Kidney glomerular epithelial cell (primary cell): ENCODE measurements at regions not wholly inside any gene's neighbourhood (a gene's known extent, or its start where the extent isn't known, plus 50 kb on each side); places are given as distances from the start of the nearest gene placed in this dataset.
A peak's percentile ranks its signal among the peaks of the same experiment; 100 is the strongest.

Experiments
- DNase-seq: peaks from one replicate; lab custom pipeline; 2025; lab: John Stamatoyannopoulos, UW

DNA sequence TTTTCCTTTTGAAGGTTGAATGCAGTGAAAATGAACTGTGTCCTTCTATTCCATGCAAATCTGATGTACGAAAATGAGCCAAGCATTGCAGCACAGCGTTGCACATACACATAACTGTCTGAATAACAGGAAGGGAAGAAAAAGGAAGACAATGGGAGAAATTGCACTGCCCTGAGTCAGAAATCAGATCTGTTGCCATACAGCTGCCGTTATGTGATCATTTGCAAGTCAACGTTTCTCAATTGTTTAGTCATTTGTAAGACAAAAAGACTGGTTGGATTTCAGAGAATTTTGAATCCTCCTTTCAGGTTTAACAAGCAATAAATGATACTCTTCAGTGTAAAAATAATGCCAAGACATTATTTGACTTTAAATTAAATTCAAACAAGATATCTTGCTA lies 284.1 kb downstream of the DSEL start:
- DNase-seq: no peak

DNA sequence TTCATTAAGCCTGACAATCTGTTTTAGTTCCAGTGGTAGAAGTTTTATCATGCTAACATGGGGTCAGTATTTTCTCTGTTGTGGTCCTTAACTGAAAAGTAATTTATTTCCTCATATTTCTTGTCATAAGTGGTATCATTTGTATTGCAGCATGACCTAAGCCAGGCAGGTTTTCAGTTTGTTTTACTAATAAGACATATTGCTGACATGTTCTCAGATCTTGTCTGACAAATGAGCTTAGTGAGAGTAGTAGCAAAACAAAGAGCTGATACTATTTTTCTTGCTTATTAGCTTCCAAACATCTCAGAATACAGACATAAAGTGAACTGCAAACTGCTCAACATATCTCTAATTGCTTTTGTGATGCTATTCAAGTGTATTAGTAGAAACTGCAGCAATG lies 293.6 kb downstream of the DSEL start:
- no peak for DNase-seq

DNA sequence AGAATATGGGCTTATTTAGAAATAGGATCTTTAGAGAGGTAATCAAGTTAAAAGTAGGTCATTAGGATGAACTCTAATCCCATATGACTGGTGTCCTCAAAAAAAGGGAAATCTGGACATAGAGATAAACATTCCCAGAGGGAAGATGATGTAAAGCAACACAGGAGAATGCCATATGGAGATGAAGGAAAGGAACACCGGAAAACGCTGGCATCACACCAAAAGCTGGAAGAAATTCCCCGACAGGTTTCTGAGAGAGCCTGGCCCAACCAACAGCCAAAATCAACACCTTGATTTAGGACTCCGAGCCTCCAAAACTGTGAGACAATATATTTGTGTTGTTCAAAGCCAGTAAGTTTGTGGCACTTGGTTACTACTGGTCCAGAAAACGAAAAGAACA lies 296.7 kb downstream of the DSEL start:
- DNase-seq: no peak

DNA sequence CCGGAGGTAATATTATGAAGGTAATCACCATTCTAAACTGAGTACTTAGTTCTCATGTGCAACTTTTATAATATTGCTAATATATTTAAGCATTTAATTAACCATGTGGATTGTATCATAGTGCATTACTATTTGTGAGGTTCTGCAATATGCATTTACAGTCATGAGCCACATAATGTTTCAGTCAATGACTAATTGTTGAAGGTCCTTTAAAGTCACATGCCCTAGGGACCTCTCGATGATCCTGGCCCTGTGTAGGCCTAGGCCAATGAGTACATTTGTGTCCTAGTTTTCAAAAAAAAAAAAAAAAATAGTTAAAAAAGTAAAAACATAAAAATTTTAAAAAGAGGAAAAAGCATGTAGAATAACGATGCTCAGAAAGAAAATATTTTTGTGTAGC lies 298.0 kb downstream of the DSEL start:
- DNase-seq: no peak

DNA sequence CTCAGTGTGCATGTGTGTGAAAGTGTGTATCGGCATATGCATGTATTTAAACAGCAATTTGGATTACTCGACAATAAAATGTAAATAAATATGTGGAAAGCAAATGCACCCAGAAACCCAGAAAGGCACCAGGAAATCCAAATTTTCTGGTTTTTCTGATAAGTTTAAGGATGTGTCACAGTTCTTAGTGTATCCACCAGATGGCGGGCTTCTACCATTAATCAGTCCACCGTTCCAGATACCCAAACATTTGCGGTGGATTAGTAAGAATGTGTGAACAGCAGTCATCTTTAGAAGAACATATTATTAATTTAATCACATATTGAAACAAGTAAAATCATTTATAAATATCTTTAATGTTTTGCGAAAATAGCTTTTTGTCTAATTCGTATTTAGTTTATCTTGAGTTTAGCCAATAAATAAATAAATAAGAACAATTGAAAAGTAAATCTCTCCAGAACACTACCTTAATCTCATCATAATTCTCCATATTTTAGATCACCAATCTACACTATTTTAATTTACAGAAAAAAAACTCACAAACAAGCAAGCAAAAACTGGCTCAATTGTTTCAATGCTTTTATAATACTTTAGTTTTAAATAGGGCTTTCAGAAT lies 298.9 kb downstream of the DSEL start:
- DNase-seq: peak; percentile 41

DNA sequence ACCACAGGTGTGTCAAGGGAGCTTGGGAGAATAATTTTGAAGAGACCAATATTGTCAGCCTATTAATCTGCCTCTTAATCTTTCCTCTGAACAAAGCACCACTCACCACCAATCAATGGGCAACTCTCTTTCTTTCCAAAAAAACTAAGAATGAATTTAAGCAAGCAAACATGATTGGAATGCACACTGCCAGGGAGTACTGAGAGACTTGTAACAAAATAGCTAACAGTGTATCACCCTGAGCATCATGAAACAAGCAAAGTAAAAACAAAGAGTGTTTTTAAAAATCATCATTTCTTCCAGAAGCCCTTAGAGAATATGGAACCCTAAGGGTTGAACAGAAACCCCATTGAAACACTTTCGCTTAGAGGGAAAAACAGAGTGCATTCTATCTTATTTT lies 299.7 kb downstream of the DSEL start:
- no peak for DNase-seq

DNA sequence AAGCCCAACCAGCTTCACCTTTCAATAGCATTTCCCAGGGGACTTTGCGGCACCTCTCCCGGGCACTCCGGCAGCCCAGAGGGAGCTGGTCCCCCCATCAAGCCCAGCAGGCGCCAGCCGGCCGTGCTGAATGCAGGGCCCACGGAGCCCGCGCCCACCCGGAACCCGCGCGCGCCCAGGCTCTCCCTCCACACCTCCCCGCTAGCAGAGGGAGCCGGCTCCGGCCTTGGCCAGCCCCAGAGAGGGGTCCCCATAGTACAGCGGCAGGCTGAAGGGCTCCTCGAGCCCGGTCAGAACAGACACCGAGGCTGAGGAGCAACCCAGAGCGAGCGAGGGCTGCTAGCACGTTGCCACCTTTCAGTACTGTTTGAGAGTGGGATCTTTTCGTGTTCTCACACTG lies 300.8 kb downstream of the DSEL start:
- no peak for DNase-seq

DNA sequence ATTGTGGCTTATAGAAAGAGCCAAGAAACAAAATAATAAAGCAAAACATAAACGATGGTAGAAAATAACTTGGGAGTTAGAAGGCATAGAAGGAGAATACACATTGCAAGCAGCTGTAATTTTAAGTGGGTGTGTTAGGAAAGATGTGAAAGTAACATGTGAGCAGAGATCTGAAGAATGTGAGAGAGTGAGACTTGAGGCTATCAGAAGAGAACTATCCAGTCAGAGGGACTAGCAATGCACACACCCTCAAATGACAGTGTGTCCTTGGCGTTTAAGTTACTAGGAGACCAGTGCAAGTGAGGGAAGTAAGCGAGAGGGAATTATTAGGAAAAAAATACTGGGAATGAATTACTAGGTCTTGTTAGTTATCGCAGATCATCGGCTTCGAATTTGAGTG lies 304.9 kb downstream of the DSEL start:
- no peak for DNase-seq

DNA sequence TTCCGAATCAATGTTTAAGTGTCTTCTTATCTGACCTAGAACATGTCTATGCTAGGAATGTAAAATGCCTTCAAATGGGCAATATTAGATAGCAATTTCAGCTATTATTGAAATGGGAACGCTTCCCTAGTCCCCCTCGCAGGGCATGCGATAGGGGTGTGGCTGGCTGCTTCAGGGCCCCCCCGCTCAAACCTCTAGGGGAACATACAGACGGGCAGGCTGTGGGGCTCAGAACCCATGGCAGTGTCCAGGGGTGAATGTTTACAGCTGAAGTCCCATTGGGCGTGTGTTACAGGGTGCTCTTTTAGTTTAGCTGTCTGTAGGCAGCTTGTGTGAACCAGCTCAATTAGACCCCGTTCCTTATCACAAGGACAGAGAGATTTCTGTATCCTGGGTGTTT lies 315.9 kb downstream of the DSEL start:
- no peak for DNase-seq

DNA sequence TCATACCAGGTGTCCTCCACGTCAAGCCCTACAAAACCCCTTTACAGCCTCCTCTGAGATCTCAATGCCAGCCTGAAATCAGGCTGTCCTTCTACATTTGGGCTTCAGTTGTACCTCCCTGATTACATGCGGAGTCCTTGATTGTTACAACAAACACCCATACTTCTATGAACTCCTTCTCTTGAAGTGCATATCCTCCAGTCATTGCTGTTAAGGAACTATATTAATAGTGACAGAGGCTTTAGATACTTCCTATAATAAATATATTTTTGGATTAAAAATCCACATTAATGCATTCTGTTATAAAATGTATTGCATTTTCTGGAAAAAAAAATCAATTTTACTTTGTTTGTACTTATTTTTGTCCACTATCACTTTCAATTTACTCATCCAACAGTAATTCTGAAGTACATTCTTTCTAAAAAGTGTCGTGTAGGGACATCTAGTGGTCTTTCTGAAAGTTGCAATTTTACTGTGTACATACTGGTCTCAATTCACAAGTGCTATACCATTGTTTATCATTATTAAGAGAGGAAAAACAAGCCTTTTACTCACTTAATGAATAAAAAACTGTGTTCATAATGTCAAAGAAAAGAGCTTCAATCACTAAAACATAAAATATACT lies 316.4 kb downstream of the DSEL start:
- peak; percentile 58 for DNase-seq

DNA sequence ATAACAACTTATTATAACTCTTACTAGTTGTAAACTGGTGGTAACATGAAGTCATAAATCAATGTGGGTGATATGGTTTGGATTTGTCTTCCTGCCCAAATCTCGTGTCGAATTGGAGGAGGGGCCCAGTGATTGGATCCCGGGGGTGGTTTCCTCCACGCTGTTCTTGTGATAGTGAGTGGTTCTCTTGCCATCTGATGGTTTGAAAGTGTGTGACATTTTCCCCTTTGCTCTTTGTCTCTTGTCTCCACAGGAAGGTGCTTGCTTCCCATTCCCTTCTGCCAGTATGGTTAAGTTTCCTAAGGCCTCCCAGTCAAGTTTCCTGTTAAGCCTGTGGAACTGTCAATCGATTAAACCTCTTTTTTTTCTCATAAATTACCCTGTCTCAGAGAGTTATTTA lies 321.6 kb downstream of the DSEL start:
- no peak for DNase-seq

DNA sequence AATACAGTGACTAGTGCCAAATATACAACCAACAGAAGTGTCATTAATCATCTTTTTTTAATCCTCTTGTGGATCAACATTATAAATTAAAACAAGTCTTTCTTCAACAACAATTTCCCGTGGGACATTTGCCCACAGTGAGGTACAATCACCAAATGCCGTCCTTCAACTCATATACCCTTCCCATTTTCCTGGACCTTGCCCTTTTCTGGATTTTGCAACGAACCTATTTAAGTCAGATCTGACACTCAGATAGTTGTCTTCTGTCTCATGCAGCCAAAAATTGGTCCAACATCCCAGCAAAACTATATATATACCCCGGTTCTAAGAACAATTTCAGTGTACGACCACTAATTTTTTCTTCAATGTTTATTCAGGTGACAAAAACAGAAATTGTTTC lies 324.0 kb downstream of the DSEL start:
- DNase-seq: no peak

DNA sequence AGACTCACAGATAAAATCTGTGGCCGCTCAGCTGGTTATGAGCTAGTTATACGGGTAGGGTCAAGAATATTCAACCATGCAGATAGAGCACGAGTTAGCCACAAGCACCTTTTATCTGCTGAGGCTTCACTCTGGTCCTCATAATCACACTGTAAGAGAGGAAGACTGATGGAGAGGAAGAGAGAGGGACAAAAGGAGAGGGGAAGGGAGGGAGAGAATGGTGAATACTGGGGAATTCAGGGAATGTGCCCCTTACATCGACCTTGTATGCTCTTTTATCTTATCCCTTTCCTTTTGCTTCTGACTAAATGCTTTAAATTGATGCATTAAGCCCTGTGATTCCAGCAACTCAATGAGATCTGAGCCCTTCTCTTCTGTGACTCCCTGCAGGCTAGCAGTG lies 333.1 kb downstream of the DSEL start:
- DNase-seq: no peak

DNA sequence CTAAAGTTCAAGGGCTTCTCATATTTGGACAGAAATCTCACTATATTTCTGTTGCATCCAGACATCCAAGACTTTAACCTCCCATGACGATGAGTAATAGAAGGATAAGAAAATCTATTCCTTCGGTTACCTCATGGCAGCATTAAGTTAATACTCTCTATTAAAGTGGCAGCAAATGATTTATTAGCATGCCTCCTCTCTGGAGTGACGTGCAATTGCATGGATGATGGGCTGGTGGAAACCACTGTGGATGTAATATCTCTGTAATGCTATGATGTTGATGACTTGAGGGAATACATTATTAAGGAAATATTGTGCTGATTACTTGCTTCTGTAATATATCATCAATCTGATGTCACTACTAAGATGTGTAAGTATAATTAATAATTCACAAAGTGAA lies 336.8 kb downstream of the DSEL start:
- DNase-seq: no peak

DNA sequence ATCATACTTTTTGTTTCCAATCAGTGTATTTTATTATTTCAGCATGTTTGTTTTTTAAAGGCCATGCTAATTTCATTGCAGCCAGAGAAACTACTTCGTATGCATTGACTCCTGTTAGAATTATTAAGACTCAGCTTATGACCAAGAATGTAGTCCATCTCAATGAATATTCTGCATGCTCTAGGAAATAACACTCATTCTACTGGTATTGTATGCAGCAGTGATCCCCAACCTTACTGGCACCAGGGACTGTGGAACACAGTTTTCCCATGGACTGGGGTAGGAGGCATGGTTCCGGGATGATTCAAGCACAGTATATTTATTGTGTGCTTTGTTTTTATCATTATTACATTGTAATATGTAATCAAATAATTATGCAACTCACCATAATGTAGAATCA lies 356.9 kb downstream of the DSEL start:
- DNase-seq: no peak

DNA sequence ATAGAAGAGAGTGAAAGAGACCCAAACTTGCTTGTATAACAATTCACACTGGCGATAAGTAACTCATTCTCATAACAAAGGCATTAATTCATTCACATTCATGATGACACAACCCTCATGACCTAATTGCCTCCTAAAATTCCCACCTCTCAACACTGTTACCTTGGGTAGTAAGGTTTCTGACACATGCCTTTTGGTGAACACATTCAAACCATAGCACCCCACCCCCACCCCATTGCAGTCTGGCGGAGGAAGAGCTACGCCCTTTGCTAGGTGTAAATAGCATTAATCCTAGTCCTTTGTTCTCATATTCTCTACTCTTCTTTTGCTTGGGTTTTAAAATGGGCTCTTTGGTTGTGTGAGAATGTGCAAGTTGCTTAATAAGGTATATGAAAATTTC lies 361.5 kb downstream of the DSEL start:
- no peak for DNase-seq

DNA sequence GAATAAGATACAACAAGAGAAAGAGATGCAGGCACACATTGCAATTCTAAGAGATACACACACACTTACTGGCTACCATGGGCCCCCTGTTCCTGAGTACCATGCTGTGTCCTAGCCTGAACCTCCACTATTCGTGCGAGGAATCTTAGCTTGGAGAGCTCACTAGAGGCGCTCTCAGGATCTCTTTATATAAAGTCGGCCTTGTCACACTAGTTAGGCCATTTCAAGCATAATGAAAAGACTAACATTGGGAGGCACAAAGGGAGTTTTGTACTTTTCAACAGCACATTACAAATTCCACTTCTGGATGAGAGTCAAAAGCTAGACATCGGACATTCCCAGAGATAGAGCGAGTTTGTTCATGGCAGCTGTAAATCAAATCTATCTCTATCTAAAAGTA lies 365.2 kb downstream of the DSEL start:
- no peak for DNase-seq

DNA sequence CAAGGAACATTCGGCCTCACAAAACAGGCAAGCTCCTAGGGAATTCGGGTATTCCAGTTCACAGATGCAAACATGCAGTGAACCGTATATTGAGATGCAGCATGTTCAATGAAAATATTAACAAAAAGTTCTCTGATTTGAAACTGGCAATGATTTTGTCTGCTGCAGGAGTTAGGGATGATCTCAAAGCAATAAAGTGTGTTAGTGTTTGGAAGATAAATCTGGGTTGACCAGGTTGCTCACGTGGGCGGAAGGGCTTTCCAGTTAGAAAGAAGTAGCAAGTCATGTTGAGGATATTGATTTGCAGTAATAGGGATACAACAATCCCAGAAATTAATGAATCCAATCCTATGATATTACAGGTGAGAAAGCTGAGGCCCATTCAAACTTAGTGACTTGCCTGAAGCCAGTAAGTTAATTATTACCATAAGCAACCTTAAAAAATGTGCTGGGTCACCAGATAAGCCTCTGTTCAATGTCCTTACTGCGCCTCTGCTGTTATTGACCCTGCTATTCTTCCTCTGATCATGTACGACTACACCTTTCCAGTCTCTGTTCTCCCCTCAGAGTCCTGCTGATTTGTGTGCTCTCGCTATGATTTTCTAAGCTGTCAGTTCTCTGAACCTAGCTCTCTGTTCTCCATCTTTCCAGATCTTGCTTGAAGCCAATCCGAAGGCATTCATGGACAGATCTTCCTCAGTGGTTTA lies 370.8 kb downstream of the DSEL start:
- no peak for DNase-seq

DNA sequence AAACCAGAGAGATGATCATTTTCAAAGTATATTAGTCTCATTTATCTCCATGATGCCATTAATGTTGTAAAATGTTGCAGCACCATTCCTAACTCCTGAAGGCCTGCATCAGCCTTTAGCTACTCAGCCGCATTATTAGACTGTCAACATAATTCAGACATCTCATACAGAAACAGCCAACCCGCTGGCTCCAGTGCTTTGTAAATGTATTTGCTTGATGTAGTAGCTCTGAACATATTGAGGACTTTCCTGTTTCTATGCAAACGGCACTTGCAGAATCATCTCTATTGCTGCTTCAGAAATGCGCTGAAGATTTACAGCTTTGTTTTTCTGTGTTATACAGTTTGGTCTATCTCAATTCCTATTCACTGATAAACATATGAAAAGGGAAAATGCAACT lies 372.2 kb downstream of the DSEL start:
- DNase-seq: no peak

DNA sequence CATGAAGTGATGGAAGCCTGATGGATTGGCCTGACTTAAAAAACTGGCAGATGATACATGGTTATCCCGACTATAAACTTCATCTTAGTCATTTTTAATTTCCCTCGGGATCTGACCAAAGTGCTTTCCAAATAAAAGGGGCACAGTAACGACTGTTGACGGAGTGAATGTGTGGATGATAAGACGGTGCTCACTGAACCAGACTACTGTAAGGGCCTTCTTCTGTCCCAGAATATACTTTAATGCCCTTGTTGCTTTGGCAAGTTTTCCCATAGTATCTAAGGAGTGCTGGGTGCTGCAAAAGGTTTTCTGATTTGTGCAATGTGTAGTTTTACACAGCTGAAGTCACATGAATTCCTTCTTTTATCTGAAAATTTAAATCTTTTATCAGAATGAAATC lies 373.5 kb downstream of the DSEL start:
- DNase-seq: no peak

DNA sequence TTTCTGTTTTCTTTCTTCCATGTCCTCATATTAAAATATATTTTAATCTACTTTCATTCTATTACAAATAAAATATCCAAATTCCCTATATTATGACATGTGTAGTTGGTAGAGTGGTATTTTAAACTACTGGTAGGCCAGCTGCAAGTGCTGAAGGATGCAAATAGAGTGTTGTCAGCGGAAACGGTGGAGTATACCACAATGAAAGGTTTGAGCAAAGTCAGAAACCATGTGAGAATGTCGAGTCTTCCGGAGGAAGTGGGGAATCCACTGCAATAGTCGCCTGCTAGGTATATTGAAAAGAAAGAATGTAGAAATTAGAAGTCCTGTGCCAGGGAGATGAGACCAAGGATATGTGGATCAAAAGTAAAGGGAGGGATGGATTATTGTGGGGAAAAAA lies 373.9 kb downstream of the DSEL start:
- DNase-seq: no peak

DNA sequence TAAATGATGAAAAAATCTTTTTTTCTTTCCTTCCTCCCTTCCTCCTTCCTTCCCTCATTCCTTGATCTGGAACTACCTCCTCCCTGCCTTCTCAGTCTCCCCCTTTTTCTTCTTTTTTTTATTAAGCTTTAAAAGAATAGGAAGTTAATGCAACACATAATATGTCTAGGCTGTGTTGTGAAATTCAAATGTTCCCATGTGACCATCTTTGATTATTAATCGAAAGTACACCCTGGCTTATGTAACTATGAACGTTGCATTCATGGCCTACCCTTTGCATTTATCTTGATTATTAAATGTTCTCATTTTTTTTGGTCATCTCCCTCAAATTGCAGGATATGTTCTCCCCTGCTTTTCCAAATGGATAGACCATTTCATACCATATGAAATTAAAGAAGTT lies 376.0 kb downstream of the DSEL start:
- DNase-seq: no peak

DNA sequence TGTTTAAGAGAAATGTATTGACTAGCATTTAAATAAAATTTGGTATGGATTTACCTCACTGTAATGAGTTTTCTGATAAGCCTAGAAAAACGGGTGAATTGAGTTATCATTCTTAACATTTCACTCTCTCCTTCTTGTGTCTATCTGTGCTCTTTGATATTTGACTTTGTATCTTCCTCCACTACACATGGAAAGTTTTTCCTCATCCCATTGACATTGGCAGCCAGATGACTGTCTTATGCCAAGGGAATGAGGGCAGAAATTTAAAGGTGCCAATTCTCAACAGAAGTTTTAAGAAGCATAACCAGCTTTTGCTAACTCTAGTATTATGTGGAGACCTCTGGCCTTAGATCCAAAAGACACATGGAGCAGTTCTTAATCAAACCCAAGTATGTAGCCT lies 376.6 kb downstream of the DSEL start:
- DNase-seq: no peak

DNA sequence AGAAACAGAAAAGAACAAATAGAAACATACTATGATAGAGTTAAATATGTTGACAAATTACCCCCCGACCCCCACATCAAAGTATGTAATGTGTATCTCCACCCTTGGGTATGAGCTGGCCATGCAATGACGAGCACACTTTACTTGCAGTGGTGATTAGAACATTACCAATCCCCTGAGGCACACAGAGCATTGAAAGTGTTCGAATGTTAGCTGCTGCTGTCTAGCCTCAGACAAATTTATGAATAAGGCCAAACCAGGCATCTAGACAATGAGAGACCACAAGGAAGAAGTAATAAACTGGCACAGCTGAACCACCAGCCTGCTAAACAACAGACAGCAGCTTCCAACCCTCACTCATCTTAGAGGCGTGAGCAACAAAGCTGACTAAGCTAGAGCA lies 380.5 kb downstream of the DSEL start:
- DNase-seq: no peak
